Gastrocnemius medialis (tissue), 4 donors: ENCODE measurements at regions not wholly inside any gene's neighbourhood (a gene's known extent, or its start where the extent isn't known, plus 50 kb on each side); places are given as distances from the start of the nearest gene placed in this dataset.

Source experiments
- POLR2A ChIP-seq, 2 donors: fragments of 450-650 bp; IDR thresholded peaks; one replicate each; pipeline ENCODE4 v1.6.1; 2017; ENCODE audit warnings: antibody characterized with exemption in 2 of 2, mild to moderate bottlenecking in 2 of 2, moderate library complexity in 2 of 2
- TF ChIP-seq, protein P1 (sequence below), 5 experiments: fragments of 450-650 bp in 3 of 5; fragments of 200-600 bp in 2 of 5; sonication (generic) in 2 of 5; IDR thresholded peaks in 4 of 5; conservative IDR thresholded peaks in 1 of 5; 1 replicate in 4 of 5; 2 replicates in 1 of 5; pipeline ENCODE4 v1.5.1; 2016 to 2019; ENCODE audit warnings: antibody characterized with exemption in 5 of 5, mild to moderate bottlenecking in 3 of 5, moderate library complexity in 3 of 5

DNA sequence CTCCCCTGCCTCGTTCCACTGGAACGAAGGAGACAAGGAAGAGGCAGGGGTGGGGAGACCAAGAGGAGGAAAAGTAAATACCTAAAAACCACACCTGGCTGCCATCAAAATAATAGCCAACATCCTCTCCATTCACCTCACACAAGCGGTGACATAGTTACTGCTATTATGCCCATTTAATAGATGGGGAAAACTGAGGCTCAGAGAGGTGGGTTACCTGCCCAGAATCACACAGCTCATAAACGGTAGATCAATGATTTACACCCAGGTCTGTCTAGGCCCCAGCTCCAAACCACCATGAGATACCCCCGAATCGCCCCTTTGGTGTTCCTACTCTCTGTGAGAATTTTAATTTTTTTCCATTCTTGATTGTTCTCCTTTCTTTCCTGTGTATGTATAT, 253.8 kb downstream of the BMP7 start:
- TF ChIP-seq, protein P1, sequence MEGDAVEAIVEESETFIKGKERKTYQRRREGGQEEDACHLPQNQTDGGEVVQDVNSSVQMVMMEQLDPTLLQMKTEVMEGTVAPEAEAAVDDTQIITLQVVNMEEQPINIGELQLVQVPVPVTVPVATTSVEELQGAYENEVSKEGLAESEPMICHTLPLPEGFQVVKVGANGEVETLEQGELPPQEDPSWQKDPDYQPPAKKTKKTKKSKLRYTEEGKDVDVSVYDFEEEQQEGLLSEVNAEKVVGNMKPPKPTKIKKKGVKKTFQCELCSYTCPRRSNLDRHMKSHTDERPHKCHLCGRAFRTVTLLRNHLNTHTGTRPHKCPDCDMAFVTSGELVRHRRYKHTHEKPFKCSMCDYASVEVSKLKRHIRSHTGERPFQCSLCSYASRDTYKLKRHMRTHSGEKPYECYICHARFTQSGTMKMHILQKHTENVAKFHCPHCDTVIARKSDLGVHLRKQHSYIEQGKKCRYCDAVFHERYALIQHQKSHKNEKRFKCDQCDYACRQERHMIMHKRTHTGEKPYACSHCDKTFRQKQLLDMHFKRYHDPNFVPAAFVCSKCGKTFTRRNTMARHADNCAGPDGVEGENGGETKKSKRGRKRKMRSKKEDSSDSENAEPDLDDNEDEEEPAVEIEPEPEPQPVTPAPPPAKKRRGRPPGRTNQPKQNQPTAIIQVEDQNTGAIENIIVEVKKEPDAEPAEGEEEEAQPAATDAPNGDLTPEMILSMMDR (IDR thresholded peaks at IDR 0.05 in 4 of 5, conservative IDR thresholded peaks at IDR 0.05 in 1 of 5): no peak
- TF ChIP-seq POLR2A (IDR thresholded peaks at IDR 0.05): no peak
